Sigmoid colon (tissue), 6 donors: ENCODE measurements at regions not wholly inside any gene's neighbourhood (a gene's known extent, or its start where the extent isn't known, plus 50 kb on each side); places are given as distances from the start of the nearest gene placed in this dataset.

ENCODE experiments used
- DNase-seq: peaks from one replicate; pipeline ENCODE4 v3.0.0-alpha.2; 2019
- H3K27ac ChIP-seq, 4 donors: fragments of 200-600 bp; sonication (generic); one replicate each; pipeline ENCODE4 v1.5.1; 2016 to 2019; ENCODE audit warnings: mild to moderate bottlenecking in 1 of 4
- H3K27me3 ChIP-seq, 3 donors: fragments of 200-600 bp; sonication (generic); one replicate each; pipeline ENCODE4 v1.5.1; 2019; ENCODE audit warnings: mild to moderate bottlenecking in 1 of 3
- H3K36me3 ChIP-seq, 4 donors: fragments of 200-600 bp; sonication (generic); one replicate each; pipeline ENCODE4 v1.5.1; 2016 to 2019
- H3K4me1 ChIP-seq, 4 donors: fragments of 200-600 bp; sonication (generic); one replicate each; pipeline ENCODE4 v1.5.1; 2017 to 2019
- H3K4me3 ChIP-seq, 4 donors: fragments of 200-600 bp; sonication (generic); one replicate each; pipeline ENCODE4 v1.5.1; 2017 to 2019; ENCODE audit warnings: mild to moderate bottlenecking in 2 of 4, moderate library complexity in 1 of 4
- H3K9me3 ChIP-seq, 4 donors: fragments of 200-600 bp in 3 of 4; sonication (generic) in 3 of 4; one replicate each; pipeline versions ENCODE4 v1.5.1 to v1.6.1; 2013 to 2019
- CTCF ChIP-seq, 4 experiments: fragments of 450-650 bp in 3 of 4; fragments of 200-600 bp in 1 of 4; IDR thresholded peaks; one replicate each; pipeline ENCODE4 v1.5.1; 2016 to 2019; ENCODE audit warnings: antibody characterized with exemption in 4 of 4, mild to moderate bottlenecking in 3 of 4, moderate library complexity in 2 of 4
- EP300 ChIP-seq, 4 donors: sonication (generic); formaldehyde crosslinking; IDR thresholded peaks; one replicate each; pipeline ENCODE4 v1.6.1; 2017; ENCODE audit warnings: antibody characterized with exemption in 4 of 4
- POLR2A ChIP-seq, 2 donors: fragments of 450-650 bp; IDR thresholded peaks; one replicate each; pipeline ENCODE4 v1.6.1; 2016; ENCODE audit warnings: antibody characterized with exemption in 2 of 2, mild to moderate bottlenecking in 2 of 2, moderate library complexity in 2 of 2
- POLR2AphosphoS5 ChIP-seq, 4 donors: sonication (generic); formaldehyde crosslinking; IDR thresholded peaks; one replicate each; pipeline ENCODE4 v1.6.1; 2017; ENCODE audit warnings: antibody characterized with exemption in 4 of 4
- WGBS, 2 donors: extraction: QIAGEN DNeasy Blood & Tissue Kit; methylation state at CpG; one replicate each; pipeline ENCODE4 v1.1.7; 2013; 5-methylcytosine and 5-hydroxymethylcytosine counted together
- intact Hi-C: fragments of 100-400 bp; cut with DNase I; formaldehyde crosslinking; loops from one replicate; pipeline ENCODE4 v1.15.1; 2023
- donor health status: healthy with polysubstance abuse.
- donor health status: healthy.

GRCh38 chr15:62940093-62940754 is 102.3 kb upstream of the TPM1 start:
- DNase-seq, result no peak
- Histone ChIP-seq H3K4me1 (peaks cover 2 to 38% (median 32%) of the 10 kb centered on the region in 4 donors), H3K36me3 (no peaks in the 10 kb centered on the region), H3K4me3 (no peak overlapping the region), H3K27ac (peak overlapping the region; percentile 79 to 90 (median 82)), H3K9me3 (no peaks in the 10 kb centered on the region), H3K27me3 (no peaks in the 10 kb centered on the region)
- intact Hi-C loops, result no loop called here
- WGBS, 2 donors, result 80 to 89% methylated on average over 4 of the region's 4 CpGs
- TF ChIP-seq POLR2A (IDR thresholded peaks at IDR 0.05), result no peak
- TF ChIP-seq CTCF (IDR thresholded peaks at IDR 0.05), result no peak

- intact Hi-C loops, result no loop called here
- Histone ChIP-seq H3K4me1 (peaks cover 2 to 31% (median 29%) of the 10 kb centered on the region in 4 donors), H3K36me3 (no peaks in the 10 kb centered on the region), H3K27me3 (no peaks in the 10 kb centered on the region), H3K4me3 (no peak overlapping the region), H3K27ac (peak overlapping the region; percentile 79 to 90 (median 82)), H3K9me3 (no peaks in the 10 kb centered on the region)
- 71 to 80% methylated on average over 11 of the region's 11 CpGs for WGBS, 2 donors
- DNase-seq, result peak; percentile 92
- TF ChIP-seq CTCF (IDR thresholded peaks at IDR 0.05) (no peak), EP300 (IDR thresholded peaks at IDR 0.05) (peak in 1 of 4 donors; percentile 45), POLR2A (IDR thresholded peaks at IDR 0.05) (no peak), POLR2AphosphoS5 (IDR thresholded peaks at IDR 0.05) (peak; percentile 11 to 76 (median 56))
Measured at GRCh38 chr15:62940755-62941361, 101.7 kb upstream of the TPM1 start.

GRCh38 chr15:62941699-62942098 is 100.8 kb upstream of the TPM1 start:
- Histone ChIP-seq H3K4me3 (no peak overlapping the region), H3K36me3 (no peaks in the 10 kb centered on the region), H3K27me3 (no peaks in the 10 kb centered on the region), H3K27ac (peak overlapping the region; percentile 79 to 90 (median 82)), H3K4me1 (peaks cover 2 to 30% (median 28%) of the 10 kb centered on the region in 4 donors), H3K9me3 (no peaks in the 10 kb centered on the region)
- no peak for DNase-seq
- TF ChIP-seq EP300 (IDR thresholded peaks at IDR 0.05) (no peak), CTCF (IDR thresholded peaks at IDR 0.05) (no peak), POLR2A (IDR thresholded peaks at IDR 0.05) (no peak), POLR2AphosphoS5 (IDR thresholded peaks at IDR 0.05) (no peak)
- intact Hi-C loops, result no loop called here

- H3K36me3 ChIP-seq, result no peaks in the 10 kb centered on the region
- H3K4me3 ChIP-seq, result no peak overlapping the region
- WGBS, 2 donors, result 86 to 94% methylated on average over 9 of the region's 9 CpGs
- peaks cover 2 to 30% (median 28%) of the 10 kb centered on the region in 4 donors for H3K4me1 ChIP-seq
- peak overlapping the region; percentile 79 to 90 (median 82) for H3K27ac ChIP-seq
- H3K27me3 ChIP-seq, result no peaks in the 10 kb centered on the region
- no peaks in the 10 kb centered on the region for H3K9me3 ChIP-seq
- intact Hi-C loops, result no loop called here
- TF ChIP-seq POLR2A (IDR thresholded peaks at IDR 0.05) (no peak), POLR2AphosphoS5 (IDR thresholded peaks at IDR 0.05) (peak in 1 of 4 donors; percentile 14), CTCF (IDR thresholded peaks at IDR 0.05) (no peak), EP300 (IDR thresholded peaks at IDR 0.05) (no peak)
- no peak for DNase-seq
Measured at GRCh38 chr15:62942428-62942827, 100.1 kb upstream of the TPM1 start.
